A673 (cell line): ENCODE measurements at regions not wholly inside any gene's neighbourhood (a gene's known extent, or its start where the extent isn't known, plus 50 kb on each side); places are given as distances from the start of the nearest gene placed in this dataset.

Experiments used
- BruUV-seq: library from RNA; stranded (reverse); fragments of 400-500 nt; replicated peaks from 2 replicates; lab custom pipeline; 2021; lab: Mats Ljungman, UMichigan
- CTCF ChIA-PET: fragments of 300-600 bp; sonication (Branson Sonifier 250); formaldehyde crosslinking; loops from one replicate; lab custom pipeline; 2022; ENCODE audit warnings: antibody characterized with exemption; lab: Charles Lee
- POLR2A ChIA-PET: fragments of 300-600 bp; sonication (Branson Sonifier 250); formaldehyde crosslinking; loops from one replicate; lab custom pipeline; 2022; ENCODE audit warnings: antibody characterized with exemption; ENCODE audit not compliant: low non-redundant PET; lab: Charles Lee
- DNase-seq: peaks from one replicate; pipeline ENCODE4 v3.0.0-alpha.2; 2015; ENCODE audit warnings: low spot score
- H3K27ac ChIP-seq: fragments of 200-600 bp; sonication (generic); 2 replicates; pipeline ENCODE4 v1.5.1; 2016; ENCODE audit warnings: mixed run types, low read depth, mild to moderate bottlenecking, mixed read lengths, antibody characterized with exemption, low read length; ENCODE audit not compliant: poor library complexity, severe bottlenecking
- H3K27me3 ChIP-seq: fragments of 200-600 bp; sonication (generic); replicated peaks from 2 replicates; pipeline ENCODE4 v1.6.1; 2017; ENCODE audit warnings: mixed run types, low read depth, mild to moderate bottlenecking, mixed read lengths, antibody characterized with exemption, low read length; ENCODE audit not compliant: insufficient read depth, poor library complexity
- H3K36me3 ChIP-seq: fragments of 200-600 bp; sonication (generic); 2 replicates; pipeline ENCODE4 v1.6.1; 2016; ENCODE audit warnings: mixed run types, mild to moderate bottlenecking, mixed read lengths, antibody characterized with exemption, low read length; ENCODE audit not compliant: insufficient read depth, poor library complexity, severe bottlenecking
- H3K4me1 ChIP-seq: fragments of 200-600 bp; sonication (generic); 2 replicates; pipeline ENCODE4 v1.6.1; 2017; ENCODE audit warnings: mixed run types, mild to moderate bottlenecking, mixed read lengths, antibody characterized with exemption, low read length; ENCODE audit not compliant: insufficient read depth, poor library complexity, severe bottlenecking
- H3K4me3 ChIP-seq: fragments of 200-600 bp; sonication (generic); 2 replicates; pipeline ENCODE4 v1.5.1; 2016; ENCODE audit warnings: low read depth, mixed run types, mild to moderate bottlenecking, mixed read lengths, low read length; ENCODE audit not compliant: poor library complexity, severe bottlenecking
- H3K9me3 ChIP-seq: fragments of 200-600 bp; sonication (generic); 2 replicates; pipeline ENCODE4 v1.6.1; 2016; ENCODE audit warnings: mixed run types, low read depth, mild to moderate bottlenecking, mixed read lengths, antibody characterized with exemption, low read length; ENCODE audit not compliant: poor library complexity, severe bottlenecking
- CTCF ChIP-seq: fragments of 300-800, 200-600 bp; sonication (generic); conservative IDR thresholded peaks from 2 replicates; pipeline ENCODE4 v1.5.1; 2017; ENCODE audit warnings: low read depth, mild to moderate bottlenecking, antibody characterized with exemption, low read length, moderate library complexity, mixed read lengths
- EZH2 ChIP-seq: fragments of 200-600 bp; sonication (generic); IDR thresholded peaks from 2 replicates; pipeline ENCODE4 v1.6.1; 2017; ENCODE audit warnings: borderline replicate concordance, low read depth, mild to moderate bottlenecking, mixed read lengths, antibody characterized with exemption, low read length; ENCODE audit not compliant: poor library complexity, severe bottlenecking
- intact Hi-C: fragments of 100-400 bp; cut with micrococcal nuclease; formaldehyde crosslinking; loops from one replicate; pipeline ENCODE4 v1.10.0; 2022; ENCODE audit not compliant: unreplicated experiment

DNA sequence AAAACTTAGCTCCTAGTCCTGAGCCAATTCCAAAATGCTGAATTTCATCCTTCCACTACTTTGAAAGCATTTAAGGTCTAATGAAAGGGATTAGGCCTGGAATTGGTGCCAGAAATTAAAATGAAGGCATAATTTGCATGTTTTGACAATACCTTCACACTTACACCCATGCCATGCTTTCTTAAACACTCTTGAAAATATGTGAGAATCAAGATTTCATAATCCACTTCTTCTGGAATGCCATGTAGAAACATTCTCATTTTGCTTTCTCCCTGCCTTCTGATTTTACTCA is 77.1 kb downstream of the ANKEF1 start:
- intact Hi-C loops, result no loop called here
- CTCF ChIA-PET, result no interaction called here

DNA sequence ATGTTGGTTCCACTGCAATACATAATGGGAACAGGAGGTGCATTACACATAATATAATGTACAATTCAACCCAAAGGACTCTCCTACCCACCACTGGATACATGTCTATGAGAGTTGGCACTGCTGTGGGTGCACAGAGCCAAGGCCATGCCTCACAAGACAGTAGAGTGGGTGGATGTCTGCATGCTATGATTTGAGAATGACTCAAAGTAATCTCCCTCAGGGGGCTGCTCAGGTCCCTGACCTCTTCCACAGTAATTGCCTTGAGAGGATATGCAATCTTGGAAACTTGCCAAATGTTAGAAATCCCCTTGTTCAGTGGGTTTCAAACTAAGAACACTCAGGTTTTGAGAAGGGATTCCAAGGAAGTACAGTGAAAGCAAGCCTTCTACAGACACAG is 79.0 kb downstream of the ANKEF1 start:
- Histone ChIP-seq H3K27me3 (no peaks in the 10 kb centered on the region), H3K27ac (no peak overlapping the region), H3K9me3 (no peaks in the 10 kb centered on the region), H3K4me3 (no peak overlapping the region), H3K36me3 (no peaks in the 10 kb centered on the region), H3K4me1 (no peaks in the 10 kb centered on the region)
- intact Hi-C loops, result no loop called here
- CTCF ChIA-PET, result no interaction called here
- DNase-seq, result no peak
- BruUV-seq, result no TSS peak
- POLR2A ChIA-PET, result no interaction called here
- TF ChIP-seq EZH2 (no peak), CTCF (no peak)

More for the DNA sequence above, 77.1 kb downstream of the ANKEF1 start:
- Histone ChIP-seq H3K27ac (no peak overlapping the region), H3K4me3 (no peak overlapping the region), H3K36me3 (no peaks in the 10 kb centered on the region), H3K4me1 (no peaks in the 10 kb centered on the region), H3K9me3 (no peaks in the 10 kb centered on the region), H3K27me3 (no peaks in the 10 kb centered on the region)
- BruUV-seq, result no TSS peak
- POLR2A ChIA-PET, result no interaction called here
- DNase-seq, result no peak
- TF ChIP-seq CTCF (no peak), EZH2 (no peak)

- POLR2A ChIA-PET, result no interaction called here
Observed at GRCh38 chr20:10114598-10114997, 79.8 kb downstream of the ANKEF1 start.

More at GRCh38 chr20:10114598-10114997, 79.8 kb downstream of the ANKEF1 start:
- CTCF ChIA-PET, result no interaction called here
- TF ChIP-seq EZH2, result no peak
- no peak for TF ChIP-seq CTCF
- H3K27me3 ChIP-seq, result no peaks in the 10 kb centered on the region
- H3K27ac ChIP-seq, result no peak overlapping the region
- no peaks in the 10 kb centered on the region for H3K36me3 ChIP-seq
- H3K9me3 ChIP-seq, result no peaks in the 10 kb centered on the region
- H3K4me1 ChIP-seq, result no peaks in the 10 kb centered on the region
- intact Hi-C loops, result no loop called here
- DNase-seq, result no peak
- no peak overlapping the region for H3K4me3 ChIP-seq
- no TSS peak for BruUV-seq
